SK-N-SH (cell line): ENCODE measurements at regions not wholly inside any gene's neighbourhood (a gene's known extent, or its start where the extent isn't known, plus 50 kb on each side); places are given as distances from the start of the nearest gene placed in this dataset.

ENCODE experiments used
- CTCF ChIA-PET: fragments of 300-600, 350-600 bp; formaldehyde crosslinking; extraction: SDS; loops from one replicate; lab custom pipeline; 2021; lab: Yijun Ruan, JAX
- POLR2A ChIA-PET: fragments of 350-600 bp; sonication (Branson Sonifier 250); formaldehyde crosslinking; extraction: SDS; loops from one replicate; lab custom pipeline; 2020; ENCODE audit warnings: antibody characterized with exemption, inconsistent platforms; lab: Yijun Ruan, JAX
- DNase-seq: peaks from one replicate; pipeline ENCODE4 v3.0.0; 2012
- H2AFZ ChIP-seq: fragments of 200-600 bp; sonication (generic); 2 replicates; pipeline ENCODE4 v1.8.1; 2016; ENCODE audit warnings: antibody characterized with exemption, mild to moderate bottlenecking, low read depth
- H3F3A ChIP-seq: fragments of 200-600 bp; sonication (generic); replicated peaks from 2 replicates; pipeline ENCODE3; 2016; ENCODE audit warnings: antibody characterized with exemption, mild to moderate bottlenecking; ENCODE audit not compliant: insufficient read depth
- H3K27ac ChIP-seq, 2 experiments: fragments of 200-500 bp in 1 of 2; fragments of 200-600 bp in 1 of 2; sonication (Bioruptor generic) in 1 of 2; sonication (generic), shearing (Covaris generic) in 1 of 2; 2 replicates each; pipeline versions ENCODE4 v1.5.1 to v1.6.1; 2014 to 2016; ENCODE audit warnings: low read depth in 2 of 2, inconsistent platforms in 1 of 2, low read length in 1 of 2, mild to moderate bottlenecking in 1 of 2, mixed read lengths in 1 of 2
- H3K27me3 ChIP-seq: fragments of 200-600 bp; sonication (generic), shearing (Covaris generic); 2 replicates; pipeline ENCODE4 v1.6.1; 2016; ENCODE audit warnings: mixed run types; ENCODE audit not compliant: insufficient read depth
- H3K36me3 ChIP-seq, 2 experiments: fragments of 200-500 bp in 1 of 2; fragments of 200-600 bp in 1 of 2; sonication (Bioruptor generic) in 1 of 2; sonication (generic) in 1 of 2; replicated peaks in 1 of 2; 2 replicates each; pipeline versions ENCODE3 to v1.5.1; 2014 to 2016; ENCODE audit warnings: low read length in 1 of 2, mild to moderate bottlenecking in 1 of 2; ENCODE audit not compliant: insufficient read depth in 2 of 2, control insufficient read depth in 1 of 2
- H3K4me1 ChIP-seq, 2 experiments: fragments of 200-500 bp in 1 of 2; fragments of 200-600 bp in 1 of 2; sonication (Bioruptor generic) in 1 of 2; sonication (generic), shearing (Covaris generic) in 1 of 2; 2 replicates each; pipeline versions ENCODE4 v1.5.1 to v1.6.1; 2014 to 2016; ENCODE audit warnings: low read depth in 1 of 2, low read length in 1 of 2, mixed run types in 1 of 2; ENCODE audit not compliant: insufficient read depth in 2 of 2, control insufficient read depth in 1 of 2
- H3K4me2 ChIP-seq: fragments of 200-600 bp; sonication (generic), shearing (Covaris generic); 2 replicates; pipeline ENCODE4 v1.6.1; 2017; ENCODE audit warnings: mixed run types
- H3K4me3 ChIP-seq, 2 experiments: fragments of 200-500 bp in 1 of 2; fragments of 200-600 bp in 1 of 2; sonication (Bioruptor generic) in 1 of 2; sonication (generic), shearing (Covaris generic) in 1 of 2; 2 replicates each; pipeline versions ENCODE4 v1.5.1 to v1.8.1; 2014 to 2016; ENCODE audit warnings: low read depth in 2 of 2, inconsistent platforms in 1 of 2, low read length in 1 of 2, mild to moderate bottlenecking in 1 of 2, mixed read lengths in 1 of 2, moderate library complexity in 1 of 2
- H3K79me2 ChIP-seq: fragments of 200-600 bp; sonication (generic); 2 replicates; pipeline ENCODE4 v1.8.1; 2017; ENCODE audit warnings: mild to moderate bottlenecking; ENCODE audit not compliant: insufficient read depth
- H3K9ac ChIP-seq: fragments of 200-600 bp; sonication (generic); 2 replicates; pipeline ENCODE4 v1.6.1; 2017; ENCODE audit warnings: mixed run types
- H3K9me2 ChIP-seq: fragments of 200-600 bp; sonication (generic); 2 replicates; pipeline ENCODE4 v1.6.1; 2017; ENCODE audit warnings: mixed run types
- H3K9me3 ChIP-seq: fragments of 200-600 bp; sonication (generic); 2 replicates; pipeline ENCODE4 v1.6.1; 2017; ENCODE audit warnings: mixed run types, mild to moderate bottlenecking, moderate library complexity
- H4K20me1 ChIP-seq: fragments of 200-600 bp; sonication (generic); 2 replicates; pipeline ENCODE4 v1.6.1; 2017; ENCODE audit warnings: mild to moderate bottlenecking, mixed run types; ENCODE audit not compliant: insufficient read depth
- EP300 ChIP-seq, 2 experiments: IDR thresholded peaks; 2 replicates each; pipeline versions ENCODE4 v1.4.0 to v1.6.1; 2012; ENCODE audit warnings: borderline replicate concordance in 1 of 2, low read depth in 1 of 2, low read length in 1 of 2
- FOSL2 ChIP-seq: IDR thresholded peaks from 2 replicates; pipeline ENCODE4 v1.4.0; 2012; ENCODE audit warnings: low read depth, mild to moderate bottlenecking, moderate library complexity, borderline replicate concordance
- GABPA ChIP-seq: IDR thresholded peaks from 2 replicates; pipeline ENCODE4 v1.4.0; 2012; ENCODE audit warnings: low read depth, mild to moderate bottlenecking
- MXI1 ChIP-seq: IDR thresholded peaks from 2 replicates; pipeline ENCODE4 v1.6.1; 2012; ENCODE audit warnings: mild to moderate bottlenecking, low read depth, low read length, improper control_type of control experiment
- SIN3A ChIP-seq: IDR thresholded peaks from 2 replicates; pipeline ENCODE4 v1.6.1; 2012; ENCODE audit warnings: low read depth, mild to moderate bottlenecking, low read length, moderate library complexity, borderline replicate concordance
- SMC3 ChIP-seq: IDR thresholded peaks from 2 replicates; pipeline ENCODE4 v1.6.1; 2012; ENCODE audit warnings: low read depth, low read length, improper control_type of control experiment
- WGBS: methylation state at CpG from one replicate; pipeline ENCODE4 v1.1.6; 2017; ENCODE audit warnings: low lambda C conversion rate; 5-methylcytosine and 5-hydroxymethylcytosine counted together
- TF ChIP-seq, protein P1 (sequence below): fragments of 150-350 bp; IDR thresholded peaks from 2 replicates; pipeline ENCODE4 v1.6.1; 2017; ENCODE audit warnings: antibody characterized with exemption, low read length, low read depth, borderline replicate concordance
- TF ChIP-seq, protein P2 (sequence below): IDR thresholded peaks from 2 replicates; pipeline ENCODE4 v1.4.0; 2012; ENCODE audit warnings: low read depth, borderline replicate concordance
- TF ChIP-seq, protein P3 (sequence below): fragments of 200-600 bp; sonication (generic); IDR thresholded peaks from 2 replicates; pipeline ENCODE4 v1.6.1; 2017; ENCODE audit warnings: antibody characterized with exemption, mild to moderate bottlenecking, moderate library complexity

DNA sequence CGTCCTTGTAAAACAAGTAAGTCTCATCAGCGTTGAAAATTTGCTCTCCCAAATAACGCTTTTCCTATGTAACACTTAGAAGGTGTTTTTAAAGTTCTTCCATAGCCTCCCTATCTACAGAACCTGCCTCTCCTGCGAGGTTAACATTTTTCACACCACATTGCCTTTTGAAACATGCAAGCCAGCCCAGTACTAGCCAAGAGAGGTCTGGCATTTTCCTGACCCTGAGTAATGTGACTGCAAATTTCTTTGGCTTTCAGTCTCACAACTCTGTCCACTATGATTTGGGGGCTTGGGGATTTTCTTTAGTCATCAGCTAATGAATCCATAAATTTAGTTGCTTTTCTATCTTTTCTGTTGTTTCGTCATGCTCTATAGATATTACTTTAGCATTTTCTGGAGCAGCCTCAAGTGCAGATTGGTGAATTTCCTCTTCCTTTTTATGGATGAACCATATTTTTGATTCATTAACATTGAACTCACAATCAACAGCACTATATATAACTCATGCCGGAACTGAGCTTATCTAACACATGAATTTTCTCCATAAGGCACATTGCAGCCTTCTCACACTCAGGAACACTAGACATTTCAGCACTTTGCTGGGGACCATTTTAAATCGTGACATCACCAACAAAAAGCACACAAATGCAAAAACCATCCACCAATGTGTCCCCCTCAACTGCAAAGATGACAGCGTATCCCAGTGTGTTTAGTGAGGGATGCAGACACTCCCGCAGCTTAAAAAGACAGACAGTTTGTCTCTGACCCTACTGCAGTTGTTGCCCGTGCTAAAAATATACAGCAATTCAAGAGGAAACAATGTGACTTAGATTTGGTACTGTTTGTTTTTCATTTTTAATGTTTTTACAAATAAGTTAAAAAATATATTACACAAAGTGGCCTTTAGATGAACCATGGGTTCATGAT, 77.2 kb upstream of the SPATA31C2 start:
- no peak overlapping the region for H3K4me3 ChIP-seq
- H4K20me1 ChIP-seq: no peaks in the 10 kb centered on the region
- H3K9me3 ChIP-seq: no peaks in the 10 kb centered on the region
- no peaks in the 10 kb centered on the region for H3F3A ChIP-seq
- H3K79me2 ChIP-seq: no peaks in the 10 kb centered on the region
- POLR2A ChIA-PET: no interaction called here
- no peaks in the 10 kb centered on the region for H3K27me3 ChIP-seq
- H3K9me2 ChIP-seq: no peaks in the 10 kb centered on the region
- no peak overlapping the region for H3K9ac ChIP-seq
- H3K4me2 ChIP-seq: no peak overlapping the region
- H3K27ac ChIP-seq: no peak overlapping the region
- H3K4me1 ChIP-seq: no peaks in the 10 kb centered on the region
- no peak overlapping the region for H2AFZ ChIP-seq
- no peak for DNase-seq
- WGBS: 34% methylated on average over 10 of the region's 10 CpGs
- CTCF ChIA-PET: no interaction called here
- H3K36me3 ChIP-seq: no peaks in the 10 kb centered on the region
- TF ChIP-seq, protein P1, sequence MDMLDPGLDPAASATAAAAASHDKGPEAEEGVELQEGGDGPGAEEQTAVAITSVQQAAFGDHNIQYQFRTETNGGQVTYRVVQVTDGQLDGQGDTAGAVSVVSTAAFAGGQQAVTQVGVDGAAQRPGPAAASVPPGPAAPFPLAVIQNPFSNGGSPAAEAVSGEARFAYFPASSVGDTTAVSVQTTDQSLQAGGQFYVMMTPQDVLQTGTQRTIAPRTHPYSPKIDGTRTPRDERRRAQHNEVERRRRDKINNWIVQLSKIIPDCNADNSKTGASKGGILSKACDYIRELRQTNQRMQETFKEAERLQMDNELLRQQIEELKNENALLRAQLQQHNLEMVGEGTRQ: no peak

DNA sequence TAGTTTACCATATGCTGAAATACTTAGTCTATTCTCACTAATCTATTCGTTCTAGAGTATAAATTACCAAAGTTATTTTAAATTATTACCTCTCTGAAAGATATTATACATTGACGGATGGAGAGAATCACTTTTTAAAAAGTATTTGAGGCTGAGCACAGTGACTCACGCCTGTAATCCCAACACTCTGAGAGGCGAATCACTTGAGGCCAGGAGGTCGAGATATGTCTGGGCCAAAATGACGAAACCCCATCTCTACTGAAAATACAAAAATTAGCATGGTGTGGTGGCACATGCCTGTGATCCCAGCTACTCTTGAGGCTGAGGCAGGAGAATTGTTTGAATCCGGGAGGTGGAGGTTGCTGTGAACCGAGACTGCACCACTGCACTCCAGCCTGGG, 64.0 kb upstream of the SPATA31C2 start:
- peaks cover 8 to 10% of the 10 kb centered on the region in 2 experiments; a peak in 3 of 4 replicates for H3K4me1 ChIP-seq
- 64% methylated on average over 8 of the region's 8 CpGs for WGBS

More for the DNA sequence above, 64.0 kb upstream of the SPATA31C2 start:
- no peak overlapping the region for H3K27ac ChIP-seq
- no peaks in the 10 kb centered on the region for H3K79me2 ChIP-seq
- no peak overlapping the region for H3K9ac ChIP-seq
- CTCF ChIA-PET: no interaction called here
- no peak overlapping the region for H2AFZ ChIP-seq
- no peaks in the 10 kb centered on the region for H4K20me1 ChIP-seq
- TF ChIP-seq MXI1 (no peak), SMC3 (no peak), EP300 (IDR thresholded peaks at IDR 0.05; ENCODE audit: borderline replicate concordance in 1 of 2, low read depth in 1 of 2, low read length in 1 of 2) (no peak), SIN3A (no peak), FOSL2 (no peak), GABPA (no peak)
- TF ChIP-seq, protein P2, sequence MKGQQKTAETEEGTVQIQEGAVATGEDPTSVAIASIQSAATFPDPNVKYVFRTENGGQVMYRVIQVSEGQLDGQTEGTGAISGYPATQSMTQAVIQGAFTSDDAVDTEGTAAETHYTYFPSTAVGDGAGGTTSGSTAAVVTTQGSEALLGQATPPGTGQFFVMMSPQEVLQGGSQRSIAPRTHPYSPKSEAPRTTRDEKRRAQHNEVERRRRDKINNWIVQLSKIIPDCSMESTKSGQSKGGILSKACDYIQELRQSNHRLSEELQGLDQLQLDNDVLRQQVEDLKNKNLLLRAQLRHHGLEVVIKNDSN: no peak
- TF ChIP-seq, protein P3, sequence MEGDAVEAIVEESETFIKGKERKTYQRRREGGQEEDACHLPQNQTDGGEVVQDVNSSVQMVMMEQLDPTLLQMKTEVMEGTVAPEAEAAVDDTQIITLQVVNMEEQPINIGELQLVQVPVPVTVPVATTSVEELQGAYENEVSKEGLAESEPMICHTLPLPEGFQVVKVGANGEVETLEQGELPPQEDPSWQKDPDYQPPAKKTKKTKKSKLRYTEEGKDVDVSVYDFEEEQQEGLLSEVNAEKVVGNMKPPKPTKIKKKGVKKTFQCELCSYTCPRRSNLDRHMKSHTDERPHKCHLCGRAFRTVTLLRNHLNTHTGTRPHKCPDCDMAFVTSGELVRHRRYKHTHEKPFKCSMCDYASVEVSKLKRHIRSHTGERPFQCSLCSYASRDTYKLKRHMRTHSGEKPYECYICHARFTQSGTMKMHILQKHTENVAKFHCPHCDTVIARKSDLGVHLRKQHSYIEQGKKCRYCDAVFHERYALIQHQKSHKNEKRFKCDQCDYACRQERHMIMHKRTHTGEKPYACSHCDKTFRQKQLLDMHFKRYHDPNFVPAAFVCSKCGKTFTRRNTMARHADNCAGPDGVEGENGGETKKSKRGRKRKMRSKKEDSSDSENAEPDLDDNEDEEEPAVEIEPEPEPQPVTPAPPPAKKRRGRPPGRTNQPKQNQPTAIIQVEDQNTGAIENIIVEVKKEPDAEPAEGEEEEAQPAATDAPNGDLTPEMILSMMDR: no peak
- H3K9me3 ChIP-seq: no peaks in the 10 kb centered on the region
- no peak overlapping the region for H3K4me3 ChIP-seq
- no peak overlapping the region for H3K4me2 ChIP-seq
- no peaks in the 10 kb centered on the region for H3K27me3 ChIP-seq
- H3K9me2 ChIP-seq: no peaks in the 10 kb centered on the region
- no peaks in the 10 kb centered on the region for H3K36me3 ChIP-seq
- DNase-seq: no peak
- POLR2A ChIA-PET: no interaction called here
- peaks cover 4% of the 10 kb centered on the region for H3F3A ChIP-seq
